H9 (cell line): ENCODE measurements at regions not wholly inside any gene's neighbourhood (a gene's known extent, or its start where the extent isn't known, plus 50 kb on each side); places are given as distances from the start of the nearest gene placed in this dataset.

ENCODE experiments used
- DNase-seq: peaks from one replicate; pipeline ENCODE4 v3.0.0-alpha.2; 2017
- H2AFZ ChIP-seq: one replicate; pipeline ENCODE4 v1.6.1; 2013; ENCODE audit warnings: mild to moderate bottlenecking, low read length, control low read depth, moderate library complexity
- H2AK5ac ChIP-seq: 2 replicates; pipeline ENCODE4 v1.6.1; 2013; ENCODE audit warnings: low read length, control low read depth, mixed read lengths; ENCODE audit not compliant: insufficient read length
- H2BK120ac ChIP-seq: one replicate; pipeline ENCODE4 v1.6.1; 2013; ENCODE audit warnings: low read depth, mild to moderate bottlenecking, low read length, control low read depth, inconsistent platforms; ENCODE audit not compliant: poor library complexity, severe bottlenecking
- H2BK12ac ChIP-seq: 2 replicates; pipeline ENCODE4 v1.6.1; 2013; ENCODE audit warnings: low read length, control low read depth, mixed read lengths, low read depth; ENCODE audit not compliant: insufficient read length
- H2BK15ac ChIP-seq: 2 replicates; pipeline ENCODE4 v1.6.1; 2013; ENCODE audit warnings: low read depth, low read length, control low read depth
- H2BK20ac ChIP-seq: one replicate; pipeline ENCODE4 v1.6.1; 2013; ENCODE audit warnings: low read depth, mild to moderate bottlenecking, low read length, control low read depth, inconsistent platforms; ENCODE audit not compliant: poor library complexity, severe bottlenecking
- H2BK5ac ChIP-seq: 2 replicates; pipeline ENCODE4 v1.6.1; 2013; ENCODE audit warnings: low read length, control low read depth, mixed read lengths; ENCODE audit not compliant: insufficient read length
- H3K14ac ChIP-seq: 2 replicates; pipeline ENCODE4 v1.6.1; 2013; ENCODE audit warnings: low read length, control low read depth; ENCODE audit not compliant: insufficient read depth
- H3K18ac ChIP-seq: 2 replicates; pipeline ENCODE4 v1.6.1; 2013; ENCODE audit warnings: low read depth, mild to moderate bottlenecking, mixed read lengths, low read length, control low read depth; ENCODE audit not compliant: insufficient read length
- H3K23ac ChIP-seq: 2 replicates; pipeline ENCODE4 v1.6.1; 2013; ENCODE audit warnings: low read length, control low read depth, mixed read lengths, low read depth; ENCODE audit not compliant: insufficient read length
- H3K23me2 ChIP-seq: 2 replicates; pipeline ENCODE4 v1.6.1; 2013; ENCODE audit warnings: low read depth, mild to moderate bottlenecking, mixed read lengths, low read length, control low read depth; ENCODE audit not compliant: insufficient read length, poor library complexity, severe bottlenecking
- H3K27ac ChIP-seq: 2 replicates; pipeline ENCODE4 v1.5.1; 2013; ENCODE audit warnings: low read length, control low read depth, mixed read lengths, low read depth; ENCODE audit not compliant: insufficient read length
- H3K27me3 ChIP-seq: 2 replicates; pipeline ENCODE4 v1.6.1; 2013; ENCODE audit warnings: low read length, control low read depth, inconsistent platforms; ENCODE audit not compliant: insufficient read depth
- H3K4ac ChIP-seq: 2 replicates; pipeline ENCODE4 v1.6.1; 2013; ENCODE audit warnings: low read depth, mild to moderate bottlenecking, control low read depth, inconsistent platforms, low read length, moderate library complexity
- H3K4me1 ChIP-seq: 2 replicates; pipeline ENCODE4 v1.6.1; 2013; ENCODE audit warnings: low read length, control low read depth, inconsistent platforms; ENCODE audit not compliant: insufficient read depth
- H3K4me2 ChIP-seq: 2 replicates; pipeline ENCODE4 v1.6.1; 2013; ENCODE audit warnings: low read length, control low read depth, mixed read lengths; ENCODE audit not compliant: insufficient read length, insufficient read depth
- H3K56ac ChIP-seq: 2 replicates; pipeline ENCODE4 v1.6.1; 2013; ENCODE audit warnings: low read depth, mild to moderate bottlenecking, mixed read lengths, low read length, control low read depth; ENCODE audit not compliant: insufficient read length
- H3K79me1 ChIP-seq: 2 replicates; pipeline ENCODE4 v1.6.1; 2013; ENCODE audit warnings: low read depth, mild to moderate bottlenecking, moderate library complexity, low read length, control low read depth, inconsistent platforms; ENCODE audit not compliant: insufficient read depth, poor library complexity, severe bottlenecking
- H3K79me2 ChIP-seq: 2 replicates; pipeline ENCODE4 v1.6.1; 2013; ENCODE audit warnings: low read length, control low read depth, inconsistent platforms; ENCODE audit not compliant: insufficient read depth
- H3K9ac ChIP-seq: 2 replicates; pipeline ENCODE4 v1.6.1; 2013; ENCODE audit warnings: low read length, control low read depth, mixed read lengths; ENCODE audit not compliant: insufficient read length; ENCODE audit errors: extremely low read depth
- H3K9me3 ChIP-seq: one replicate; pipeline ENCODE4 v1.6.1; 2013; ENCODE audit warnings: low read depth, low read length, inconsistent platforms; ENCODE audit not compliant: control insufficient read depth
- H3T11ph ChIP-seq: one replicate; pipeline ENCODE4 v1.6.1; 2013; ENCODE audit warnings: mild to moderate bottlenecking, low read length, control low read depth, inconsistent platforms
- H4K20me1 ChIP-seq: one replicate; pipeline ENCODE4 v1.6.1; 2013; ENCODE audit not compliant: control insufficient read depth, insufficient read length, insufficient read depth
- H4K5ac ChIP-seq: 2 replicates; pipeline ENCODE4 v1.6.1; 2013; ENCODE audit warnings: low read depth, mild to moderate bottlenecking, mixed read lengths, low read length, control low read depth; ENCODE audit not compliant: insufficient read length
- H4K8ac ChIP-seq: replicated peaks from 2 replicates; pipeline ENCODE4 v1.6.1; 2013; ENCODE audit warnings: low read length, control low read depth, mixed read lengths, low read depth; ENCODE audit not compliant: insufficient read length
- H4K91ac ChIP-seq: 2 replicates; pipeline ENCODE4 v1.6.1; 2013; ENCODE audit warnings: low read depth, mild to moderate bottlenecking, moderate library complexity, mixed read lengths, low read length, control low read depth; ENCODE audit not compliant: insufficient read length
- H3K27ac Mint-ChIP-seq, 3 experiments: 2 replicates in 2 of 3; 3 replicates in 1 of 3; pipeline ENCODE4 v1.8.0; 2020 to 2021; ENCODE audit warnings: mixed read lengths in 3 of 3, mild to moderate bottlenecking in 1 of 3, moderate library complexity in 1 of 3
- H3K27me3 Mint-ChIP-seq: 2 replicates; pipeline ENCODE4 v1.8.0; 2021; ENCODE audit warnings: low read depth, mild to moderate bottlenecking, moderate library complexity, mixed read lengths
- H3K36me3 Mint-ChIP-seq, 3 experiments: 2 replicates in 2 of 3; 3 replicates in 1 of 3; pipeline ENCODE4 v1.8.0; 2020 to 2021; ENCODE audit warnings: low read depth in 3 of 3, mixed read lengths in 3 of 3; ENCODE audit not compliant: insufficient read depth in 1 of 3
- H3K4me1 Mint-ChIP-seq, 2 experiments: 2 replicates each; pipeline ENCODE4 v1.8.0; 2020; ENCODE audit warnings: mixed read lengths in 2 of 2
- H3K4me3 Mint-ChIP-seq, 2 experiments: 2 replicates in 1 of 2; 3 replicates in 1 of 2; pipeline ENCODE4 v1.8.0; 2020 to 2021; ENCODE audit warnings: mild to moderate bottlenecking in 2 of 2, mixed read lengths in 2 of 2, moderate library complexity in 1 of 2
- H3K9me3 Mint-ChIP-seq, 2 experiments: 2 replicates in 1 of 2; 3 replicates in 1 of 2; pipeline ENCODE4 v1.8.0; 2020; ENCODE audit warnings: mild to moderate bottlenecking in 2 of 2, mixed read lengths in 2 of 2, moderate library complexity in 1 of 2
- CTCF ChIP-seq: fragments of 200-600 bp; sonication (generic); conservative IDR thresholded peaks from 3 replicates; pipeline ENCODE4 v1.8.0; 2021; ENCODE audit warnings: antibody characterized with exemption, mild to moderate bottlenecking
- WGBS: extraction: QIAGEN DNeasy Blood & Tissue Kit; methylation state at CpG from one replicate; pipeline ENCODE4 v1.1.7; 2013; ENCODE audit warnings: missing lambda C conversion rate, low lambda C conversion rate, mixed read lengths; ENCODE audit not compliant: insufficient read length; ENCODE audit errors: extremely low coverage; 5-methylcytosine and 5-hydroxymethylcytosine counted together

GRCh38 chr11:42967653-42968052 lies 344.1 kb upstream of the API5 start:
- DNase-seq: no peak
- no peak for TF ChIP-seq CTCF
- Mint-ChIP-seq H3K27ac (no peak overlapping the region; a peak in 1 of 7 replicates), H3K9me3 (peaks cover 0 to 5% of the 10 kb centered on the region in 2 experiments; a peak in 1 of 5 replicates), H3K27me3 (no peaks in the 10 kb centered on the region), H3K4me1 (no peaks in the 10 kb centered on the region), H3K4me3 (no peak overlapping the region), H3K36me3 (peaks cover 0 to 2% (median 0%) of the 10 kb centered on the region in 3 experiments; a peak in 2 of 7 replicates)
- Histone ChIP-seq H3K4me2 (no peak overlapping the region), H3K79me2 (no peaks in the 10 kb centered on the region), H3K56ac (no peak overlapping the region), H2BK12ac (no peak overlapping the region), H3K4ac (no peak overlapping the region), H3K18ac (no peak overlapping the region), H2BK120ac (no peak overlapping the region), H2BK15ac (no peak overlapping the region), H3K9me3 (no peaks in the 10 kb centered on the region), H3K27me3 (no peaks in the 10 kb centered on the region), H2BK5ac (no peak overlapping the region), H2BK20ac (no peak overlapping the region), H4K91ac (no peak overlapping the region), H3K23me2 (no peaks in the 10 kb centered on the region), H4K8ac (no peak overlapping the region), H3K14ac (no peak overlapping the region), H3K27ac (no peak overlapping the region), H3K79me1 (no peaks in the 10 kb centered on the region), H2AK5ac (no peak overlapping the region), H3K9ac (no peak overlapping the region), H3T11ph (no peak overlapping the region), H3K23ac (no peak overlapping the region), H2AFZ (no peak overlapping the region), H3K4me1 (no peaks in the 10 kb centered on the region), H4K5ac (no peak overlapping the region), H4K20me1 (no peaks in the 10 kb centered on the region)
- WGBS: no CpG with 5 or more reads among the region's 2 CpGs
